IPS DF 19.7 (cell line): ENCODE measurements at regions not wholly inside any gene's neighbourhood (a gene's known extent, or its start where the extent isn't known, plus 50 kb on each side); places are given as distances from the start of the nearest gene placed in this dataset.

ENCODE experiments used
- DNase-seq: peaks from one replicate; pipeline ENCODE4 v3.0.0-alpha.2; 2013; ENCODE audit warnings: low read depth, low spot score

DNA sequence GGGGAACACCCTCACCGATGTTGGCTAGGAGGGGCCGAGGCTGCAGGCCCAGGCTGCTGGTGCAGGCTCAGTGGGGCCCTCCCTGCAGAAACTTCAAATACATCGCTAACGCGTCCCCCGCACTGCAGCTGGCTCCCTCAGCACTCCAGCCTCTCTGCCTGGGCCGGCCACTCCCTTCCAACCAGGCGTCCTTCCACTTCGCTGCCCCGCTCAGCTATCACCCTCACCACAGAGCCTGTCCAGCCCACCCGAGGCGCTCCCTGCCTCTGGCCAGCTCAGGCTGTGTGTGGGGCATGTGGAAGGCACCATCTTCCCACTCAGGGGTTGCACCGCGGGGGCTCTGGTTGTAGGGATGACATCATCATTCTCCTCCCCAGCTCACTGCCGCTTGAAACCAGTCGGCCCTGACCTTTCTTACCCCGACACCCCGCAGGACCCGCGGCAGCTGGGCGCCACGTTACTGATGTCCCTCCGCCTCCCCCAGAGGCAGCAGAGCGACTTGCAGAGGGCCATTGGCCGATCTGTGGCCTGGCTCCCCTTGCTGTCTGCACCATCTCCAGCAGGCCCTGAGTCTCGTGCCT, 199.9 kb upstream of the RTL1 start:
- DNase-seq: no peak

DNA sequence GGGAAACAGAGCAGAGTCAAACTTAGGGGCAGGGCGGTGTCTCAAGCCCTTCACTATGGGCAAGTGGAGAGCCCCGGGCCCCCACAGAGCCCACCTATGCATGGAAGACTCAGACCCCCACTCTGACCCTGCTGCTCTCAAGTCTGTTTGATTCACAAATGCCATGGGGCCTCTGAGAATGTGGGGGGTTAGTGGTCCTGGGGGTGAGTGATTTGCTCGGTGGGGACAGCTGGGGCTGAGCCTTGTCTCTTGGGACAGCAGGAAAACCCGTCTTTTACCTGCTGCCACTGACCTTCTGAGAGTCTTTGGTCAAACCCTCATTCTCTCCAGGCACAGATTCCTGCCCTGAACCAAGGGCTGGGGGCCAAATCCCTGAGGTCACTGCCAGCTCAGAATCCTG, 201.0 kb upstream of the RTL1 start:
- DNase-seq: no peak

DNA sequence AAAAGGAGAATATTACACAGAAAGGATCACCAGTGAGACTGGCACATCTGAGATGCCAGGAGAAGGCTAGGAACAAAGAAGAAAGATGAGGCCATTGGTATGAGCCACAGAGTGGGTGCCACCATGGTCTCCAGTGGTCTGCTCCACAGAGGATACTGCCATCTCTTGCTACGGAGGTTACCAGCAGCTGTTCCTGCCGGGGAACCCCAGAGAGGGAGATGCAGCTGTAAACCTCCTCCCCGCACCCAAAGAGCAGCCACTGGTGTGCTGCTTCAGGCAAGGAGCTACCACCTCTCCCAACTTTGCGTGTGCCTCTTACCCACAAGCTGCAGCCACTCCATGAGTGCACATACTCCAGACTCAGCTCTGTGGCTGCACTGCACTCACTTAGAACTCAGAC, 201.5 kb upstream of the RTL1 start:
- no peak for DNase-seq

- no peak for DNase-seq
These were observed 205.2 kb upstream of the RTL1 start for GRCh38 chr14:101108579-101109346.

GRCh38 chr14:101109347-101109638, 205.8 kb upstream of the RTL1 start:
- DNase-seq: no peak

GRCh38 chr14:101109981-101110728, 206.6 kb upstream of the RTL1 start:
- DNase-seq: no peak

DNA sequence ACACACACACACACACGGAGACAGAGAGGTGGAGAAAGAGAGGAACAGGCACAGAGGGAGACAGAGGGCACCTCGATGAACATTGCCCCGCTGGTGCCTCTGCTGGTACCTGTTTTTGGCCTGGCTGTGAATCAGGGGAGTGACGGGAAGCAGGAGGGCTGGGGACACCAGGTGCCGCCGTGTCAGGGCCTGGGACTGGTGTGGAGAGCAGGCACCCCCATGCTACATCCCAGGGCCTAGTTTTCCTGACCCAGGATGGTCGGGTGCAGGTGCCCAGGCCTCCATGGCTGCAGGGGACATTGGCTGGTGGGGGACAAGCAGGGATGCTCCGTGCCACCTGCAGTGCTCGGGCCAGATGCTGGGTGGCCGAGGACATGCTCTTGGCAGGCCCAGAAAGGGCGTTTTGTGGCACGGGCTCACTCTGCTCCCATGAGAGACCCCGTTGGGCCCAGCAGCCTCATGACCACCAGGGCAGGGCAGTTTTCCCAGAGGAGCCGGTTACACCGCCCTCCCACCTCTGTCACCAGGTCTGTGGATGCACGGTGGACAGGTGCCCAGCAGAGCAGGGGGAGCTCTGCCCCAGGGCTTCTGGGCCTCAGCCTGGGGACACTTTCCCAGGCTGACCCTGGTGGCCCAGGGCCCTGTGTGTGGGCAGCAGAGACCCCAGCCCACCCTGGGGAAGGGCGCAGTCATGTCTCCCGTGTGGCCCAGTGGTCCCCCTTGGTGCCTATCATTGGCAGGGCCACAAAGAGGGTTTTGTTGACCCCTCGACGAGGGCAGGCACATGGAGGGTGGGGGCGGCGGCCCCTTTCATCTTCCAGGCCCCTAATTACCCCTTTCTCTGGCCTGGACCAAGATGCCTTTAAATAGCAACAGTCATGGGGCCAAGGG, 207.5 kb upstream of the RTL1 start:
- no peak for DNase-seq

GRCh38 chr14:101111620-101112290, 208.2 kb upstream of the RTL1 start:
- DNase-seq: no peak

- DNase-seq: no peak
These were observed 209.0 kb upstream of the RTL1 start for GRCh38 chr14:101112351-101113107.

GRCh38 chr14:101113108-101113612, 209.6 kb upstream of the RTL1 start:
- DNase-seq: no peak

- DNase-seq: no peak
These were observed 210.6 kb upstream of the RTL1 start for GRCh38 chr14:101113835-101114725.

GRCh38 chr14:101114726-101115515, 211.4 kb upstream of the RTL1 start:
- no peak for DNase-seq

DNA sequence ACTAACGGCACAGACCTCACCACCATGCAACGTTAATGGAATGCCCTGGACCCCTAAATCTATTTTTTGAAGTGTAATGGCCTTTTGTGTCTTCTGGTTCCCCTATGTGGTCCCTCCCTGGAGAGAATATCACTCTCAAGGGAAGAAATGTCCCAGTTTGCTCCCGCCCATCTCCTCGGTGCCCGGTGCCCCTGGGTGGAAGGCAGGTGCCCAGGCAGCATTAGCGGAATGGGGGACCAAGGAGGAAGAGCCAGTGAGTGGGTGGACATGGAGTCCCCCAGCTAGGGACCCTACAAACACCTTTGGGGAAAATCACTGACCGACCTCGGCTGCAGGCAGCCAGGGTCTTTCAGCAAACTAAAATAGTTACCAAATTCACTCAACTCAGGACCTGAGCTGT, 212.1 kb upstream of the RTL1 start:
- DNase-seq: no peak

DNA sequence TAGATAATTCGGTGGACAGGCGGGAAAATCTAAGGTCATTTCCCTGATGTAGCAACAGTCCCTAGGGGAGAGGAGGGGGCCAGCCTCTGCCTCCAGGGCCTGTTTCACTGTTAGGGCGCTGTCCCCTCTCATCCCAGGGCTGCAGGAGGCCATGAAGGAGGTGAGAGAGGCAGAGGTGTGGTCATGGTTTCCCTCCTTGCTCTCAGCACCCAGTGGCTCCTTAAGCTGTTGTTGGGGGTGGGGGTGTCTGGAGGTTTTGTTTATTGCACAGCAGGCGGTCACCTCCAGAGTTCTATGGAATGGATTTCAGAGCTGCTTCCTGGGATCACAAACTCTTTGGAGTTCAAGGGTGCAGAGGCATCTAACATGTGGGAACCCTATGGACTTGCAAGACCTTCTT, 212.5 kb upstream of the RTL1 start:
- DNase-seq: no peak

- no peak for DNase-seq
These were observed 213.1 kb upstream of the RTL1 start for GRCh38 chr14:101116486-101117130.

- DNase-seq: no peak
These were observed 214.0 kb upstream of the RTL1 start for GRCh38 chr14:101117543-101117942.

DNA sequence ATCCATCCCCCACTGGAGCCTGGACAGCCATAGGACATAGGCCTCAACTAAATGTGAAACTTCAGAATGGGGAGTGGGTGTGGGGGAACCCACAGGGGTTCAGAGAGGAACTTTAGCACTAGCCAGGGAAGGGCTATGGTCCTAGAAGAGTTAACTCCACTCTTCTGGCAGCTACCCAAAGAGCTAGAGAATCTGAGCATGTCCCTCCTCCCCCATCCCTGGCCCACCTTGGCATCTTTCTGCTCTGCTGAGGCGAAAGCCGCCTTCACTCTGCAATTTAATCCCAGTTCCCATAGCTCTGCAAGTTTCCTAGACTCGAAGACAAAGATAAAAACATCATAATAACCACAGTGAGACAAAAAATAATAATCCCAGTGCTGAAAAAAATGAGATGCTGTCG, 214.7 kb upstream of the RTL1 start:
- DNase-seq: no peak
